WTC11 (cell line): ENCODE measurements at regions not wholly inside any gene's neighbourhood (a gene's known extent, or its start where the extent isn't known, plus 50 kb on each side); places are given as distances from the start of the nearest gene placed in this dataset.

Experiments used
- KAT7 ChIP-seq: sonication (generic); formaldehyde crosslinking; IDR thresholded peaks from 2 replicates; pipeline ENCODE4 v1.8.1; 2023; ENCODE audit warnings: missing genetic modification reagents, mild to moderate bottlenecking, borderline replicate concordance
- MAX ChIP-seq: sonication (generic); formaldehyde crosslinking; IDR thresholded peaks from 2 replicates; pipeline ENCODE4 v1.8.0; 2022; ENCODE audit warnings: mild to moderate bottlenecking, missing genetic modification reagents

DNA sequence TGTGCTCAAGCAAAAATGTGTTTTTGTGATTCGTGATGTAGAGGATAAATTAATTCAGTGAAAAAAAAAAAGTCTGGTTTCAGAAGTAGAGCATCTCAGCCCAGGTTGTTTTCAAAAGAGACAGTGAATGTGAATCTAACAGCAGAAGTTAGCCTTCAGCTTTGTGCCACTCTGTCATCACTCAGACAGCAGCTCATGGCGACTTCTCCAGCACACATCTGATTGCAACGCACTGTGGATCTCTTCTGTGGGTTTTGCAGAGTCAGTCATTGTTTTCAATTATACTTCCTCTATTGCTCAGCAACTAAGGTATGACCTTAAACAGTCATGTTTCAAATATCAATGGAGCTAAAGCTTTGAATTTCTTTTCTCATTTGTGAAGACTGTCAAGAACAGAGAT, 335.5 kb upstream of the POU3F2 start:
- TF ChIP-seq KAT7 (CRISPR knock-in tag) (no peak), MAX (CRISPR knock-in tag) (no peak)
